ENCODE measurements at regions not wholly inside any gene's neighbourhood (a gene's known extent, or its start where the extent isn't known, plus 50 kb on each side); places are given as distances from the start of the nearest gene placed in this dataset.

DNA sequence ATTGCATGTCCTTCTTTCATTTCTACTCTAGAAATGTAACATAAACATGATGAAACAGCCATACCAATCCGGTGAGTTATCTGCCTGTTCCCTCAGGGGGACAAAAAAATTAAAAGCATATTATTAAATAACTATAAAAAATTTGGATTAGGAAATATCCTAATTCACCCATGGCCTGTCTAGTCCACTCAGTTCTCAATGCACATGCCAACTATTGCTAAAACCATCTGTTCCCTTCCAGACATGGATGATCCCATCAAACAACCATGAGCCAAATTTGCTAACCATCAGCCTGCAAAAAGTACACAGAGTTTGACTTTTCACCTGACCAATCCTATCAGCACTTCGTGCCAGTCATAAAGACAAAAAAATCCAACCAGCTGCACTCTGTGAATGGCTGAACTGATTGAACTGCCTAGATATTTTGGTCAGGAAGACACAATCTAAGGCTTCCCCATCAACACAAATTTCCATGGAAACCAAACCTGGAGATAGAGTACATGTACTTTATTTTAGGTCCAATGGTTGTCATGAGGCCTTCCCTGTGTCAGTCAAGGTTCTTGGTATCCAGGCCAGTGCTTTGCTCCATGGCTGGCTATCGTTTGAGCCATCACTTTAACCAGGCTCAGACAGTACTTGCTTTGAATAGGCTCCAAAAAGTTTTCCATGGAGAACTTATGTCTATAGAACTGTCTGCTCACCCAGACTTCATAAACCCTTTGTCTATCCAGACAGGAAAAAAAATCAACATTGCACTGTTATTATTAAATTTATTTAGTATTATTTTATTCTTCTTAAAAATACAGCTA, 570.8 kb downstream of the LTN1 start:
- Histone ChIP-seq H3K9me3 (ENCODE audit: control insufficient read depth in 1 of 2, low read length in 2 of 2) (no peaks in the 10 kb centered on the region), H3K4me1 (ENCODE audit: control insufficient read depth in 1 of 2, insufficient read depth in 2 of 2, low read length in 2 of 2) (peaks cover 0 to 2% of the 10 kb centered on the region in 2 donors), H3K27me3 (ENCODE audit: low read depth, low read length) (no peaks in the 10 kb centered on the region), H3K36me3 (ENCODE audit: control insufficient read depth in 1 of 2, insufficient read depth in 2 of 2, low read length in 2 of 2) (no peaks in the 10 kb centered on the region), H3K4me3 (ENCODE audit: low read depth in 1 of 2, low read length in 2 of 2) (no peak overlapping the region), H3K27ac (ENCODE audit: low read length) (no peak overlapping the region)

- H3K4me3 ChIP-seq (ENCODE audit: low read depth in 1 of 2, low read length in 2 of 2): no peak overlapping the region
- peaks cover 0 to 2% of the 10 kb centered on the region in 2 donors for H3K4me1 ChIP-seq (ENCODE audit: control insufficient read depth in 1 of 2, insufficient read depth in 2 of 2, low read length in 2 of 2)
- H3K36me3 ChIP-seq (ENCODE audit: control insufficient read depth in 1 of 2, insufficient read depth in 2 of 2, low read length in 2 of 2): no peaks in the 10 kb centered on the region
- H3K27ac ChIP-seq (ENCODE audit: low read length): no peak overlapping the region
- H3K27me3 ChIP-seq (ENCODE audit: low read depth, low read length): no peaks in the 10 kb centered on the region
- no peaks in the 10 kb centered on the region for H3K9me3 ChIP-seq (ENCODE audit: control insufficient read depth in 1 of 2, low read length in 2 of 2)
These were observed 572.9 kb downstream of the LTN1 start for GRCh38 chr21:28419811-28420210.

GRCh38 chr21:28418726-28419514, 573.8 kb downstream of the LTN1 start:
- Histone ChIP-seq H3K36me3 (ENCODE audit: control insufficient read depth in 1 of 2, insufficient read depth in 2 of 2, low read length in 2 of 2) (no peaks in the 10 kb centered on the region), H3K4me3 (ENCODE audit: low read depth in 1 of 2, low read length in 2 of 2) (no peak overlapping the region), H3K9me3 (ENCODE audit: control insufficient read depth in 1 of 2, low read length in 2 of 2) (no peaks in the 10 kb centered on the region), H3K27ac (ENCODE audit: low read length) (no peak overlapping the region), H3K4me1 (ENCODE audit: control insufficient read depth in 1 of 2, insufficient read depth in 2 of 2, low read length in 2 of 2) (peaks cover 0 to 2% of the 10 kb centered on the region in 2 donors), H3K27me3 (ENCODE audit: low read depth, low read length) (no peaks in the 10 kb centered on the region)

DNA sequence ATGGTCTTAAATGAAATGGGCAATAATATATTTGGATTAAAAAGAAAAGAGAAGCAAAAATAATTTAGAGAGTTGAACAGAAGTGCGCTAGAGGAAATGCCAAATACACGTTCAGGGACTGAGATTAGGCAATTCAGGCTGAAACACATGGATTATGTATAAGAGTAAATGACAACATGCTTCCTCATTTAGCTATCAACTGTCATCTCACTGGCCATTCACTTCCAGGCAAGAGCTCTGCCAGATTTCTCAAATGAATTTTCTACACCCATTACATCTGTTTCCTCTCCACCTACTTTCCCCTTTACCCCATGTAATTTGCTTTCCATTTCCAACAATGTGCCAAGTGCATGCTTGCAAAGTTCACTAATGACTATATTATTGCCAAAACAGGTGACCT, 582.4 kb downstream of the LTN1 start:
- no peak overlapping the region for H3K4me3 ChIP-seq (ENCODE audit: low read depth in 1 of 2, low read length in 2 of 2)
- H3K27me3 ChIP-seq (ENCODE audit: low read depth, low read length): no peaks in the 10 kb centered on the region
- H3K27ac ChIP-seq (ENCODE audit: low read length): no peak overlapping the region
- H3K9me3 ChIP-seq (ENCODE audit: control insufficient read depth in 1 of 2, low read length in 2 of 2): no peaks in the 10 kb centered on the region
- H3K4me1 ChIP-seq (ENCODE audit: control insufficient read depth in 1 of 2, insufficient read depth in 2 of 2, low read length in 2 of 2): peaks cover 0 to 8% of the 10 kb centered on the region in 2 donors
- no peaks in the 10 kb centered on the region for H3K36me3 ChIP-seq (ENCODE audit: control insufficient read depth in 1 of 2, insufficient read depth in 2 of 2, low read length in 2 of 2)

GRCh38 chr21:28402616-28402989, 590.1 kb downstream of the LTN1 start:
- no peak overlapping the region for H3K27ac ChIP-seq (ENCODE audit: low read length)
- H3K36me3 ChIP-seq (ENCODE audit: control insufficient read depth in 1 of 2, insufficient read depth in 2 of 2, low read length in 2 of 2): no peaks in the 10 kb centered on the region
- H3K27me3 ChIP-seq (ENCODE audit: low read depth, low read length): no peaks in the 10 kb centered on the region
- no peak overlapping the region for H3K4me3 ChIP-seq (ENCODE audit: low read depth in 1 of 2, low read length in 2 of 2)
- H3K4me1 ChIP-seq (ENCODE audit: control insufficient read depth in 1 of 2, insufficient read depth in 2 of 2, low read length in 2 of 2): no peaks in the 10 kb centered on the region
- no peaks in the 10 kb centered on the region for H3K9me3 ChIP-seq (ENCODE audit: control insufficient read depth in 1 of 2, low read length in 2 of 2)

DNA sequence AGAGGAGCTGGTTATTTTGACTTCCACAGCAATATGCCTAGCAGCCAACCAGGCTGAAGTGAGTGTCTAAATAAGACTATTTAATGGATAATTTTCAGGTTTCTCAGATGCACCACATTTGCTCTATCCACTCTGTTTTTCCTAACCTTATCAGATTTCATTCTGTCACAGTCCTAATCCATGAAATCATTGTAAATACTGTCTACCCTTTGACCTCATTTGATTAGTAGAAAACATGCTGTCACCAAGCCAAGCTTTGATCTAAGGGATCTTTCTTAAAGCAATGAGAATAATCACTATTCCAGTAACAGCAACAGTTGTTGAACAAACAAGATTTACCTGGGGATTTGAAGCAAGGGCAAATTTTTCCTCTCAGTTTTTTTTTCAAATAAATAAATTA, 595.6 kb downstream of the LTN1 start:
- Histone ChIP-seq H3K27ac (ENCODE audit: low read length) (no peak overlapping the region), H3K27me3 (ENCODE audit: low read depth, low read length) (no peaks in the 10 kb centered on the region)

DNA sequence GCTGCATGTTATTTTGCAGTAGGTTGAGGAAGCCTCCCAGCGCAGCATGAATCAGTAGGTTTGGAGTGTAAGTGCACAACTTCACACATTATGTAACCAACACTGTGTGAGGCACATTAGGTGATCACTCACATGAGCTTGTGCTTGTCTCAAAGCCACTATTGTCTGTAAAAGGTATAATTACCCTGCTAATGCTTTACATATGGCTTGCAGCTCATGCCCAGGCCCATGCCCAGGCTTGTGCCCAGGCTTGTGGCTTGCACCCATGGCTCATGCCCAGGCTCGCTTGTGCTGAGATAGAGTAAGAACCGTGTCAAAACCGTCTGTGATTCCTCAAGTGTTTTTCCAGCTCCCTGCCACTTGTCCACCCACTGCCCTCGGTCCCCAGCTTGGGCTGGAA, 596.3 kb downstream of the LTN1 start:
- no peak overlapping the region for H3K4me3 ChIP-seq (ENCODE audit: low read depth in 1 of 2, low read length in 2 of 2)
- H3K4me1 ChIP-seq (ENCODE audit: control insufficient read depth in 1 of 2, insufficient read depth in 2 of 2, low read length in 2 of 2): peaks cover 0 to 5% of the 10 kb centered on the region in 2 donors
- no peaks in the 10 kb centered on the region for H3K9me3 ChIP-seq (ENCODE audit: control insufficient read depth in 1 of 2, low read length in 2 of 2)
- H3K27me3 ChIP-seq (ENCODE audit: low read depth, low read length): no peaks in the 10 kb centered on the region
- H3K36me3 ChIP-seq (ENCODE audit: control insufficient read depth in 1 of 2, insufficient read depth in 2 of 2, low read length in 2 of 2): no peaks in the 10 kb centered on the region
- H3K27ac ChIP-seq (ENCODE audit: low read length): no peak overlapping the region

More for the DNA sequence above, 595.6 kb downstream of the LTN1 start:
- H3K4me3 ChIP-seq (ENCODE audit: low read depth in 1 of 2, low read length in 2 of 2): no peak overlapping the region
- peaks cover 0 to 5% of the 10 kb centered on the region in 2 donors for H3K4me1 ChIP-seq (ENCODE audit: control insufficient read depth in 1 of 2, insufficient read depth in 2 of 2, low read length in 2 of 2)
- no peaks in the 10 kb centered on the region for H3K36me3 ChIP-seq (ENCODE audit: control insufficient read depth in 1 of 2, insufficient read depth in 2 of 2, low read length in 2 of 2)
- H3K9me3 ChIP-seq (ENCODE audit: control insufficient read depth in 1 of 2, low read length in 2 of 2): no peaks in the 10 kb centered on the region

DNA sequence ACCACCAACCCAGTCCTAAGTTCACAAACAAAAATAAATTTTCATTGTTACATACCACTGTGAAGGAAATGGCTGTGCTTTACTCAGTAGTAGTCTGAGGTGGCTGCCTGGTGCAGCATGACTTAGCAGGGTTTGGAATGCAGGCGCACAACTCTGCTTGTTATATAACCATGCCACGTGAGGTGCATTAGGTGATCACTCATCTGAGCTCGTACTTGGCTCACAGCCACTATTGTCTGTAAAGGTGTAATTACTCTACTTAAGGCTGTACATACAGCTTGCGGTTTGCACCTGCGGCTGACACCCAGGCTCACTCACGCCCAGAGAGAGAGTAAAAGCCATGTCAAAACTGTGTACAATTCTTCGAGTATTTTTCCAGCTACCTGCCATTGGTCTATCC, 599.4 kb downstream of the LTN1 start:
- H3K36me3 ChIP-seq (ENCODE audit: control insufficient read depth in 1 of 2, insufficient read depth in 2 of 2, low read length in 2 of 2): no peaks in the 10 kb centered on the region
- H3K4me1 ChIP-seq (ENCODE audit: control insufficient read depth in 1 of 2, insufficient read depth in 2 of 2, low read length in 2 of 2): peaks cover 0 to 5% of the 10 kb centered on the region in 2 donors
- no peak overlapping the region for H3K4me3 ChIP-seq (ENCODE audit: low read depth in 1 of 2, low read length in 2 of 2)
- H3K27me3 ChIP-seq (ENCODE audit: low read depth, low read length): no peaks in the 10 kb centered on the region
- no peak overlapping the region for H3K27ac ChIP-seq (ENCODE audit: low read length)
- H3K9me3 ChIP-seq (ENCODE audit: control insufficient read depth in 1 of 2, low read length in 2 of 2): no peaks in the 10 kb centered on the region

DNA sequence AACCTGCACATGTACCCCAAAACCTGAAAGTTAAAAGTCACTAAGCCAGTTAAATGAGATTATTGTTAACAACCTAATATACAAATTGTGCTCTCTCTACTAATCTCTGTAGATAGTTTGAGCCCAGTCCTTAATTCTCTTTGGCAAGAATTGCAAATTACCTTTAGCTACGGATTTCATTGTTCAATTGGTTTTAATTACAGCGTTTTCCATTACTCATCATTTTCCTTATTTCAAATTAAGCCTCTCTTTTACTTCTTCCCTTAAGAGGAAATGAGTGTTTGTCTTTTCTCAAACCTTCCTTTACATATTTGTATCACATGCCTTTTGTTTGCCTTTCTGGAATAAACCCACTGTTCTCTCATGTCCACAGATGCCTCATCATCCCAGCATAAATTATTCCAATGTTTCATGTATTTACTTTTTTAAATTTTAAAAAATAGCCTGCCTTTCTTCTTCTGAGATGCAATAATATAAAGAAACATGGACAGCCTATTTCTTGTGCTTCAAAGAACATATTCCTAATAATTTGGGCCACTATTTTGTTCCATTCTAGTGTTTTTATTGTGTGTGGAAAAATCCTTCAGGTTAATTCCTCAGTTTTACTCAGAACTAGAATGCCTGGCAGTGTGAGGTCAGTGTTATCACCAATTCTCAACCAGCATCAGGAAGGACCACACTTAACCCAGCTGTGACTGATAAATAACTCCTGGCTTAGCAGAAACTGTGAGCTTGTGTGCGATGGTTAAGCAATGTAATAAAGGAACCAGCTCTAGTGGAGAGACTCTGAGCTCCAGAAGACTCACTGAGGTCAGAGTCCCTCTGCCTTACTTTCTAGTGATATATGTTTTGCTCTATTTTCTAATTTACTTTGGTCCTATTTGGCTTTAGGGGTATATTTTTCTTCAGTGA, 600.5 kb downstream of the LTN1 start:
- H3K27me3 ChIP-seq (ENCODE audit: low read depth, low read length): no peaks in the 10 kb centered on the region
- H3K4me1 ChIP-seq (ENCODE audit: control insufficient read depth in 1 of 2, insufficient read depth in 2 of 2, low read length in 2 of 2): peaks cover 0 to 5% of the 10 kb centered on the region in 2 donors
- no peak overlapping the region for H3K27ac ChIP-seq (ENCODE audit: low read length)
- no peaks in the 10 kb centered on the region for H3K36me3 ChIP-seq (ENCODE audit: control insufficient read depth in 1 of 2, insufficient read depth in 2 of 2, low read length in 2 of 2)
- H3K9me3 ChIP-seq (ENCODE audit: control insufficient read depth in 1 of 2, low read length in 2 of 2): no peaks in the 10 kb centered on the region
- H3K4me3 ChIP-seq (ENCODE audit: low read depth in 1 of 2, low read length in 2 of 2): no peak overlapping the region

DNA sequence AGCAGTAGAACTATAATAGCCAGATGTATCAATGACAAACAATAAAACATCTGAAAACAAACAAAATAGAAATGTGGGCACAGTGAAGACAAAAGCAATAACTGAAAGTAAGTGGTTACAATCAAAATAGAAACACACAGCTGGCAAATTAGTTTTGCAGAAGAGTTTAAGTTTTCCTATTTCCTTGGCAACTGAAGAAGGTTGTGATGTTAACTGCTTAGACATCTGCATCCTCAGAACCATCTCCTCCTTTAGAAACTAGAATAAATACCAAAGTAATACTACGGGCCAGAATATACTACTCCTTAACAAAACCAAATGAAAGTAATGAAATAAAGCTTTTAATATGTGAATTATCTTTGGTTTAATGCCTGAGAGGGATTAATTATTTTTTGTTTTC, 605.5 kb downstream of the LTN1 start:
- H3K4me1 ChIP-seq (ENCODE audit: control insufficient read depth in 1 of 2, insufficient read depth in 2 of 2, low read length in 2 of 2): no peaks in the 10 kb centered on the region
- no peak overlapping the region for H3K4me3 ChIP-seq (ENCODE audit: low read depth in 1 of 2, low read length in 2 of 2)
- H3K36me3 ChIP-seq (ENCODE audit: control insufficient read depth in 1 of 2, insufficient read depth in 2 of 2, low read length in 2 of 2): no peaks in the 10 kb centered on the region
- no peaks in the 10 kb centered on the region for H3K9me3 ChIP-seq (ENCODE audit: control insufficient read depth in 1 of 2, low read length in 2 of 2)
- H3K27me3 ChIP-seq (ENCODE audit: low read depth, low read length): no peaks in the 10 kb centered on the region
- H3K27ac ChIP-seq (ENCODE audit: low read length): no peak overlapping the region

- Histone ChIP-seq H3K4me1 (ENCODE audit: control insufficient read depth in 1 of 2, insufficient read depth in 2 of 2, low read length in 2 of 2) (no peaks in the 10 kb centered on the region), H3K9me3 (ENCODE audit: control insufficient read depth in 1 of 2, low read length in 2 of 2) (no peaks in the 10 kb centered on the region), H3K4me3 (ENCODE audit: low read depth in 1 of 2, low read length in 2 of 2) (no peak overlapping the region), H3K27me3 (ENCODE audit: low read depth, low read length) (no peaks in the 10 kb centered on the region), H3K27ac (ENCODE audit: low read length) (no peak overlapping the region), H3K36me3 (ENCODE audit: control insufficient read depth in 1 of 2, insufficient read depth in 2 of 2, low read length in 2 of 2) (no peaks in the 10 kb centered on the region)
These were observed 606.8 kb downstream of the LTN1 start for GRCh38 chr21:28385845-28386244.

All from muscle layer of duodenum (tissue), 2 donors.